A673 (cell line): ENCODE measurements at regions not wholly inside any gene's neighbourhood (a gene's known extent, or its start where the extent isn't known, plus 50 kb on each side); places are given as distances from the start of the nearest gene placed in this dataset.

Experiments
- CTCF ChIP-seq: fragments of 300-800, 200-600 bp; sonication (generic); conservative IDR thresholded peaks from 2 replicates; pipeline ENCODE4 v1.5.1; 2017; ENCODE audit warnings: low read depth, mild to moderate bottlenecking, antibody characterized with exemption, low read length, moderate library complexity, mixed read lengths
- EZH2 ChIP-seq: fragments of 200-600 bp; sonication (generic); IDR thresholded peaks from 2 replicates; pipeline ENCODE4 v1.6.1; 2017; ENCODE audit warnings: borderline replicate concordance, low read depth, mild to moderate bottlenecking, mixed read lengths, antibody characterized with exemption, low read length; ENCODE audit not compliant: poor library complexity, severe bottlenecking

GRCh38 chr5:163574472-163575440 is 69.3 kb downstream of the MAT2B start:
- TF ChIP-seq EZH2, result no peak
- no peak for TF ChIP-seq CTCF
